ENCODE measurements at regions not wholly inside any gene's neighbourhood (a gene's known extent, or its start where the extent isn't known, plus 50 kb on each side); places are given as distances from the start of the nearest gene placed in this dataset.

GRCh38 chr14:34041220-34041619 is 90.3 kb upstream of the EGLN3 start:
- intact Hi-C loops (cut with micrococcal nuclease; ENCODE audit: unreplicated experiment): no loop called here
- no peak overlapping the region for H2AFZ ChIP-seq (ENCODE audit: low read length)
- DNase-seq (ENCODE audit: low spot score): no peak
- no TSS peak for BruUV-seq (replicated peaks)
- H3K27me3 ChIP-seq (ENCODE audit: control insufficient read depth in 1 of 2, insufficient read depth in 2 of 2, low read length in 2 of 2): no peaks in the 10 kb centered on the region
- in situ Hi-C loops (cut with HindIII; ENCODE audit: extremely low pct_ligation_motif_present, low pct_unique_long_range_greater_than_20kb): loop anchor here (25.0 kb wide), 1 partner anchor 421 kb away; the partner anchor contains the start of gene SPTSSA
- ChIA-PET POLR2A (no interaction called here), CTCF (ENCODE audit: low intra/inter-chr PET ratio, low total read pairs) (no interaction called here)
- H3K36me3 ChIP-seq (replicated peaks in 1 of 2; ENCODE audit: control insufficient read depth in 1 of 2, insufficient read depth in 2 of 2, low read length in 2 of 2): no peaks in the 10 kb centered on the region
- no peak overlapping the region for H3K9ac ChIP-seq (ENCODE audit: insufficient read depth, low read depth, low read length)
- no peaks in the 10 kb centered on the region for H3K9me3 ChIP-seq (ENCODE audit: low read length)
- H3K27ac ChIP-seq (ENCODE audit: extremely low read length, insufficient read depth, low read length): no peak overlapping the region
- FAIRE-seq: no peak
- 0 out of 2 replicates have a peak, but pooled peaks have one; percentile 43 for TF ChIP-seq ZNF24 (IDR thresholded peaks at IDR 0.05)
- TF ChIP-seq SMAD9 (CRISPR knock-in tag; IDR thresholded peaks at IDR 0.05): 0 out of 2 replicates have a peak, but pooled peaks have one; percentile 40
- TF ChIP-seq ZNF781 (CRISPR knock-in tag; IDR thresholded peaks at IDR 0.05; ENCODE audit: borderline replicate concordance, not compliant biosample characterization): no peak
- no peak for ATAC-seq
- no peak overlapping the region for H3K4me2 ChIP-seq (ENCODE audit: low read depth, low read length)
- no peak overlapping the region for H3K4me3 ChIP-seq (replicated peaks in 1 of 3; ENCODE audit: insufficient read depth in 1 of 3, low read depth in 2 of 3, low read length in 3 of 3)
- H3K79me2 ChIP-seq (ENCODE audit: insufficient read depth, low read length): no peaks in the 10 kb centered on the region
- 69% methylated on average over 2 of the region's 2 CpGs for WGBS (ENCODE audit: low lambda C conversion rate)
- peaks cover 89% of the 10 kb centered on the region for H3K4me1 ChIP-seq (ENCODE audit: insufficient read depth, low read length)
- no peaks in the 10 kb centered on the region for H4K20me1 ChIP-seq (ENCODE audit: insufficient read depth, low read length)

GRCh38 chr14:34040766-34041165 is 89.9 kb upstream of the EGLN3 start:
- Histone ChIP-seq H3K27me3 (ENCODE audit: control insufficient read depth in 1 of 2, insufficient read depth in 2 of 2, low read length in 2 of 2) (no peaks in the 10 kb centered on the region), H3K36me3 (replicated peaks in 1 of 2; ENCODE audit: control insufficient read depth in 1 of 2, insufficient read depth in 2 of 2, low read length in 2 of 2) (no peaks in the 10 kb centered on the region), H3K4me1 (ENCODE audit: insufficient read depth, low read length) (peaks cover 90% of the 10 kb centered on the region), H4K20me1 (ENCODE audit: insufficient read depth, low read length) (no peaks in the 10 kb centered on the region), H3K4me2 (ENCODE audit: low read depth, low read length) (no peak overlapping the region), H3K79me2 (ENCODE audit: insufficient read depth, low read length) (no peaks in the 10 kb centered on the region), H3K4me3 (replicated peaks in 1 of 3; ENCODE audit: insufficient read depth in 1 of 3, low read depth in 2 of 3, low read length in 3 of 3) (no peak overlapping the region), H2AFZ (ENCODE audit: low read length) (no peak overlapping the region), H3K9ac (ENCODE audit: insufficient read depth, low read depth, low read length) (no peak overlapping the region), H3K9me3 (ENCODE audit: low read length) (no peaks in the 10 kb centered on the region), H3K27ac (ENCODE audit: extremely low read length, insufficient read depth, low read length) (no peak overlapping the region)
- BruUV-seq (replicated peaks): no TSS peak
- FAIRE-seq (no peak), DNase-seq (ENCODE audit: low spot score) (no peak), ATAC-seq (no peak)
- TF ChIP-seq MAFF (IDR thresholded peaks at IDR 0.05; ENCODE audit: low read depth, low read length) (peak; percentile 98), MAFK (conservative IDR thresholded peaks at IDR 0.05 in 1 of 2, IDR thresholded peaks at IDR 0.05 in 1 of 2; ENCODE audit: low read length in 2 of 2) (peak; percentile 98 to 99), RFXANK (CRISPR knock-in tag; IDR thresholded peaks at IDR 0.05) (no peak), MED13 (CRISPR knock-in tag; IDR thresholded peaks at IDR 0.05) (no peak)
- ChIA-PET POLR2A (no interaction called here), CTCF (ENCODE audit: low intra/inter-chr PET ratio, low total read pairs) (no interaction called here)
- in situ Hi-C loops (cut with HindIII; ENCODE audit: extremely low pct_ligation_motif_present, low pct_unique_long_range_greater_than_20kb) (loop anchor here (25.0 kb wide), 1 partner anchor 422 kb away; the partner anchor contains the start of gene SPTSSA), intact Hi-C loops (cut with micrococcal nuclease; ENCODE audit: unreplicated experiment) (no loop called here)

All from HepG2 (cell line).